Suprapubic skin (tissue), 4 donors: ENCODE measurements at regions not wholly inside any gene's neighbourhood (a gene's known extent, or its start where the extent isn't known, plus 50 kb on each side); places are given as distances from the start of the nearest gene placed in this dataset.

Experiments used
- EP300 ChIP-seq: sonication (generic); formaldehyde crosslinking; IDR thresholded peaks from one replicate; pipeline ENCODE4 v1.6.1; 2017; ENCODE audit warnings: antibody characterized with exemption
- POLR2A ChIP-seq, 2 donors: fragments of 450-650 bp; IDR thresholded peaks; one replicate each; pipeline ENCODE4 v1.6.1; 2017; ENCODE audit warnings: antibody characterized with exemption in 2 of 2, mild to moderate bottlenecking in 2 of 2, moderate library complexity in 2 of 2
- POLR2AphosphoS5 ChIP-seq, 3 donors: sonication (generic); formaldehyde crosslinking; IDR thresholded peaks; one replicate each; pipeline ENCODE4 v1.6.1; 2017; ENCODE audit warnings: antibody characterized with exemption in 3 of 3
- TF ChIP-seq, protein P1 (sequence below), 2 donors: fragments of 200-600 bp in 1 of 2; fragments of 450-650 bp in 1 of 2; sonication (generic) in 1 of 2; IDR thresholded peaks; one replicate each; pipeline ENCODE4 v1.5.1; 2016 to 2019; ENCODE audit warnings: antibody characterized with exemption in 2 of 2, mild to moderate bottlenecking in 1 of 2, moderate library complexity in 1 of 2

DNA sequence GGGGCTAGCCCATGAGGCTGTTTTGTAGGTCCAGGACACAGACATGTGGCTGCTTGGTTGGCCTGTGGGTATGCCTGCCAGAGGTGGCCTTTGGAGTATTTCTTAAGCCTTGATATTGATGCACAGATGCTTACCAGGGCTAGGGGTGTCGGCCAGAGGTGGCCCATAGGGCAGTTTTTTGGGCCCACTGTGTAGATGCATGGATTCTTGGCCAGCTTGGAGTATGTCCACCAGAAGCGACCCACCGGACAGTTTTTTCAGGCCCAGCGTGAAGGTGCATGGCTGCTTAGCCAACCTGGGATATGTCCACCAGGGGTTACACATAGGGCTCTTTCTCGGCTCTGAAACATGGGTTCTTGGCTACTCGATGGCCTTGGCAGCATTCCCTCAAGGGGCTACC is 1199.1 kb downstream of the CNTNAP5 start:
- TF ChIP-seq, protein P1, sequence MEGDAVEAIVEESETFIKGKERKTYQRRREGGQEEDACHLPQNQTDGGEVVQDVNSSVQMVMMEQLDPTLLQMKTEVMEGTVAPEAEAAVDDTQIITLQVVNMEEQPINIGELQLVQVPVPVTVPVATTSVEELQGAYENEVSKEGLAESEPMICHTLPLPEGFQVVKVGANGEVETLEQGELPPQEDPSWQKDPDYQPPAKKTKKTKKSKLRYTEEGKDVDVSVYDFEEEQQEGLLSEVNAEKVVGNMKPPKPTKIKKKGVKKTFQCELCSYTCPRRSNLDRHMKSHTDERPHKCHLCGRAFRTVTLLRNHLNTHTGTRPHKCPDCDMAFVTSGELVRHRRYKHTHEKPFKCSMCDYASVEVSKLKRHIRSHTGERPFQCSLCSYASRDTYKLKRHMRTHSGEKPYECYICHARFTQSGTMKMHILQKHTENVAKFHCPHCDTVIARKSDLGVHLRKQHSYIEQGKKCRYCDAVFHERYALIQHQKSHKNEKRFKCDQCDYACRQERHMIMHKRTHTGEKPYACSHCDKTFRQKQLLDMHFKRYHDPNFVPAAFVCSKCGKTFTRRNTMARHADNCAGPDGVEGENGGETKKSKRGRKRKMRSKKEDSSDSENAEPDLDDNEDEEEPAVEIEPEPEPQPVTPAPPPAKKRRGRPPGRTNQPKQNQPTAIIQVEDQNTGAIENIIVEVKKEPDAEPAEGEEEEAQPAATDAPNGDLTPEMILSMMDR (IDR thresholded peaks at IDR 0.05) = no peak
- TF ChIP-seq POLR2AphosphoS5 (IDR thresholded peaks at IDR 0.05) (no peak), POLR2A (IDR thresholded peaks at IDR 0.05) (no peak), EP300 (no peak)
